MM.1S (cell line): ENCODE measurements at regions not wholly inside any gene's neighbourhood (a gene's known extent, or its start where the extent isn't known, plus 50 kb on each side); places are given as distances from the start of the nearest gene placed in this dataset.

Source experiments
- EZH2 ChIP-seq: fragments of 300-600 bp; sonication (generic); optimal IDR thresholded peaks from 2 replicates; pipeline ENCODE3; 2017; ENCODE audit warnings: low read depth, mild to moderate bottlenecking, antibody characterized with exemption, low read length, mixed read lengths
- EZH2phosphoT487 ChIP-seq: fragments of 300-600 bp; sonication (generic); IDR thresholded peaks from 2 replicates; pipeline ENCODE4 v1.6.1; 2018; ENCODE audit warnings: antibody characterized with exemption, low read length
- TF ChIP-seq, protein P1 (sequence below): fragments of 300-600 bp; sonication (generic); IDR thresholded peaks from 2 replicates; pipeline ENCODE4 v1.5.1; 2016; ENCODE audit warnings: antibody characterized with exemption, low read length, mixed read lengths

DNA sequence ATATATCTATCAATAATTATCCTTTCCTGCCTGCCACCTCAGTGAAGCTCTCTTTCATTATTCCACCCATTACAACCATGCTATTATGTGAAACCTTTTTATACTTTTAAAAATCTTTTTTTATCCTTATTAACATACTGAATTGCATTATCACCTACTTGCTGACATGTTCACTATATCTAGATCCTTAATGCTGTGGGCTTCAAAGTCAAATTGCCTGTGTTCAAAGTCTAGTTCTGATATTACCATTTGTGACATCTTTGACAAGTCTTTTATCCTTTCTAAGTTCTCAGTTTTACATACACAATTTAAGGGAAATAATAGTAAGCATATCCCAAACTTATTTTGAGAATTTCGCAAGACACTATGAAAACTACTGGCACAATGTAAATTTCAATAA lies 2239.4 kb downstream of the LRRC4C start:
- TF ChIP-seq, protein P1, sequence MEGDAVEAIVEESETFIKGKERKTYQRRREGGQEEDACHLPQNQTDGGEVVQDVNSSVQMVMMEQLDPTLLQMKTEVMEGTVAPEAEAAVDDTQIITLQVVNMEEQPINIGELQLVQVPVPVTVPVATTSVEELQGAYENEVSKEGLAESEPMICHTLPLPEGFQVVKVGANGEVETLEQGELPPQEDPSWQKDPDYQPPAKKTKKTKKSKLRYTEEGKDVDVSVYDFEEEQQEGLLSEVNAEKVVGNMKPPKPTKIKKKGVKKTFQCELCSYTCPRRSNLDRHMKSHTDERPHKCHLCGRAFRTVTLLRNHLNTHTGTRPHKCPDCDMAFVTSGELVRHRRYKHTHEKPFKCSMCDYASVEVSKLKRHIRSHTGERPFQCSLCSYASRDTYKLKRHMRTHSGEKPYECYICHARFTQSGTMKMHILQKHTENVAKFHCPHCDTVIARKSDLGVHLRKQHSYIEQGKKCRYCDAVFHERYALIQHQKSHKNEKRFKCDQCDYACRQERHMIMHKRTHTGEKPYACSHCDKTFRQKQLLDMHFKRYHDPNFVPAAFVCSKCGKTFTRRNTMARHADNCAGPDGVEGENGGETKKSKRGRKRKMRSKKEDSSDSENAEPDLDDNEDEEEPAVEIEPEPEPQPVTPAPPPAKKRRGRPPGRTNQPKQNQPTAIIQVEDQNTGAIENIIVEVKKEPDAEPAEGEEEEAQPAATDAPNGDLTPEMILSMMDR = no peak
- TF ChIP-seq EZH2 (no peak), EZH2phosphoT487 (no peak)
